Loucy (cell line): ENCODE measurements at regions not wholly inside any gene's neighbourhood (a gene's known extent, or its start where the extent isn't known, plus 50 kb on each side); places are given as distances from the start of the nearest gene placed in this dataset.

ENCODE experiments used
- H2AFZ ChIP-seq: fragments of 200-600 bp; sonication (generic); 2 replicates; pipeline ENCODE4 v1.6.0; 2016; ENCODE audit warnings: antibody characterized with exemption, mild to moderate bottlenecking, low read length, moderate library complexity
- H3F3A ChIP-seq: fragments of 200-600 bp; 2 replicates; pipeline ENCODE4 v1.6.0; 2016; ENCODE audit warnings: antibody characterized with exemption, low read depth, mild to moderate bottlenecking
- H3K27me3 ChIP-seq: fragments of 200-600 bp; sonication (generic); 2 replicates; pipeline ENCODE4 v1.6.1; 2014; ENCODE audit warnings: low read length, mild to moderate bottlenecking; ENCODE audit not compliant: insufficient read depth, poor library complexity, severe bottlenecking
- H3K36me3 ChIP-seq: fragments of 200-600 bp; sonication (generic); 2 replicates; pipeline ENCODE4 v1.6.1; 2016; ENCODE audit warnings: low read length; ENCODE audit not compliant: insufficient read depth
- H3K4me1 ChIP-seq: fragments of 200-600 bp; sonication (generic); 2 replicates; pipeline ENCODE4 v1.5.1; 2014; ENCODE audit warnings: low read length, mild to moderate bottlenecking; ENCODE audit not compliant: insufficient read depth, poor library complexity, severe bottlenecking
- H3K4me2 ChIP-seq: fragments of 200-600 bp; sonication (generic); 2 replicates; pipeline ENCODE4 v1.6.0; 2014; ENCODE audit warnings: antibody characterized with exemption, low read length, low read depth, mild to moderate bottlenecking; ENCODE audit not compliant: poor library complexity, severe bottlenecking
- H3K4me3 ChIP-seq: fragments of 200-600 bp; sonication (generic); 2 replicates; pipeline ENCODE4 v1.5.1; 2014; ENCODE audit warnings: low read length, mild to moderate bottlenecking, mixed read lengths; ENCODE audit not compliant: poor library complexity, severe bottlenecking
- H3K79me2 ChIP-seq: fragments of 200-600 bp; sonication (generic); 2 replicates; pipeline ENCODE4 v1.6.1; 2014; ENCODE audit warnings: low read length; ENCODE audit not compliant: insufficient read depth
- H3K9ac ChIP-seq: fragments of 200-600 bp; sonication (generic); 2 replicates; pipeline ENCODE4 v1.6.0; 2014; ENCODE audit warnings: mild to moderate bottlenecking, low read depth, low read length, moderate library complexity; ENCODE audit not compliant: poor library complexity, severe bottlenecking
- H3K9me2 ChIP-seq: fragments of 200-600 bp; sonication (generic); replicated peaks from 2 replicates; pipeline ENCODE4 v1.6.1; 2016; ENCODE audit warnings: low read depth, low read length, mixed read lengths
- H3K9me3 ChIP-seq: fragments of 200-600 bp; sonication (generic); 2 replicates; pipeline ENCODE4 v1.6.1; 2014; ENCODE audit warnings: mild to moderate bottlenecking, antibody characterized with exemption, low read length, low read depth; ENCODE audit not compliant: insufficient read depth
- H4K20me1 ChIP-seq: fragments of 200-600 bp; sonication (generic); 2 replicates; pipeline ENCODE4 v1.6.0; 2014; ENCODE audit warnings: antibody characterized with exemption, low read length, mild to moderate bottlenecking; ENCODE audit not compliant: insufficient read depth, poor library complexity, severe bottlenecking
- CTCF ChIP-seq: fragments of 200-600 bp; sonication (generic); conservative IDR thresholded peaks from 2 replicates; pipeline ENCODE4 v1.5.1; 2014; ENCODE audit warnings: mild to moderate bottlenecking, antibody characterized with exemption, low read length
- EZH2phosphoT487 ChIP-seq: fragments of 200-600 bp; IDR thresholded peaks from 2 replicates; pipeline ENCODE4 v1.6.1; 2018; ENCODE audit warnings: antibody characterized with exemption, mild to moderate bottlenecking, moderate library complexity, borderline replicate concordance

DNA sequence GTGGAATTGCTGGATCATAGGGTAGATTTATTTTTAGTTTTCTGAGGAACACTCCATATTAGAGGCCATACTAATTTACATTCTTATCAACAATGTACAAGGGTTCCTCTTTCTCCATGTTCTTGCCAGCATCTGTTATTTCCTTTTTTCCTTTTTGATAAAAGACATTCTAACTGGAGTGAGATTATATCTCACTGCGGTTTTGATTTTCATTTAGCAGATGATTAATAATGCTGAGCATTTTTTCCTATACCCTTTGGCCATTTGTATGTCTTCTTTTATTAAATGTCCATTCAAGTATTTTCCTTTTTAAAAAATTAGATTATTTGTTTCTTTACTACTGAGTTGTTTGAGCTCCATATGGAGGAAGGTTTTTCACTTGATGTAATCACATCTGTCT, 1189.5 kb downstream of the ZPLD1 start:
- TF ChIP-seq EZH2phosphoT487 (no peak), CTCF (no peak)
- no peaks in the 10 kb centered on the region for H3K36me3 ChIP-seq

GRCh38 chr3:103629391-103629790, 1194.6 kb downstream of the ZPLD1 start:
- no peak overlapping the region for H3K4me2 ChIP-seq
- no peaks in the 10 kb centered on the region for H3K9me2 ChIP-seq
- H2AFZ ChIP-seq, result no peak overlapping the region
- no peak overlapping the region for H3K9ac ChIP-seq
- TF ChIP-seq CTCF, result no peak
- no peak for TF ChIP-seq EZH2phosphoT487
- no peaks in the 10 kb centered on the region for H3K4me1 ChIP-seq
- H3F3A ChIP-seq, result no peaks in the 10 kb centered on the region
- H3K79me2 ChIP-seq, result no peaks in the 10 kb centered on the region
- no peaks in the 10 kb centered on the region for H3K27me3 ChIP-seq
- no peaks in the 10 kb centered on the region for H3K36me3 ChIP-seq
- no peaks in the 10 kb centered on the region for H4K20me1 ChIP-seq
- H3K4me3 ChIP-seq, result no peak overlapping the region
- no peaks in the 10 kb centered on the region for H3K9me3 ChIP-seq

More for the DNA sequence above, 1189.5 kb downstream of the ZPLD1 start:
- Histone ChIP-seq H3K9me2 (no peaks in the 10 kb centered on the region), H3K27me3 (no peaks in the 10 kb centered on the region), H3K4me2 (no peak overlapping the region), H3K4me1 (no peaks in the 10 kb centered on the region), H3F3A (no peaks in the 10 kb centered on the region), H3K79me2 (no peaks in the 10 kb centered on the region), H3K9ac (no peak overlapping the region), H3K4me3 (no peak overlapping the region), H3K9me3 (0 out of 2 replicates have a peak, but pooled peaks cover under 1% of the 10 kb centered on the region), H2AFZ (no peak overlapping the region), H4K20me1 (no peaks in the 10 kb centered on the region)

DNA sequence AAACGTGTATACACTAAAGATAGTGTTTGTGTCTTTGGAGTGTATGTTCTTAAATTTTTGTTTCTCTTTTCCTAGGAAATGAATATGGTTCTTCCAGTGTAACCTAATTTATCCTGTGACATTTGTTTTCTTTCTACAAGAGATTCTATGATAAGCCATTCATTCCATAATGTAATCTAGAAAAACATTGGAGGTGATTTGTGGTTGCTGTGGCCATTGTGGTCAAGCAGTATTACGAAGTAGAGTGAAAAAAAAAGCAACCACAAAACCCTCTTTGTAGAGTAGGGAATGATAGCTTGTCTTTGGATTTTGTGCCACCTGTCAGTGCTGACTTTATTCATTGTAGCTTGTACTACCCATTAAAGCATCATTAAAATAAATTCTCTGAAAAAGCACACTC, 1209.6 kb downstream of the ZPLD1 start:
- H3K79me2 ChIP-seq, result no peaks in the 10 kb centered on the region
- no peaks in the 10 kb centered on the region for H3F3A ChIP-seq
- H3K4me2 ChIP-seq, result no peak overlapping the region
- H3K4me3 ChIP-seq, result no peak overlapping the region
- H3K27me3 ChIP-seq, result no peaks in the 10 kb centered on the region
- no peaks in the 10 kb centered on the region for H3K36me3 ChIP-seq
- no peaks in the 10 kb centered on the region for H3K9me2 ChIP-seq
- H3K9me3 ChIP-seq, result no peaks in the 10 kb centered on the region
- H3K4me1 ChIP-seq, result no peaks in the 10 kb centered on the region
- H2AFZ ChIP-seq, result no peak overlapping the region
- no peaks in the 10 kb centered on the region for H4K20me1 ChIP-seq
- H3K9ac ChIP-seq, result no peak overlapping the region
- TF ChIP-seq CTCF (no peak), EZH2phosphoT487 (no peak)
